ENCODE measurements at regions not wholly inside any gene's neighbourhood (a gene's known extent, or its start where the extent isn't known, plus 50 kb on each side); places are given as distances from the start of the nearest gene placed in this dataset.

DNA sequence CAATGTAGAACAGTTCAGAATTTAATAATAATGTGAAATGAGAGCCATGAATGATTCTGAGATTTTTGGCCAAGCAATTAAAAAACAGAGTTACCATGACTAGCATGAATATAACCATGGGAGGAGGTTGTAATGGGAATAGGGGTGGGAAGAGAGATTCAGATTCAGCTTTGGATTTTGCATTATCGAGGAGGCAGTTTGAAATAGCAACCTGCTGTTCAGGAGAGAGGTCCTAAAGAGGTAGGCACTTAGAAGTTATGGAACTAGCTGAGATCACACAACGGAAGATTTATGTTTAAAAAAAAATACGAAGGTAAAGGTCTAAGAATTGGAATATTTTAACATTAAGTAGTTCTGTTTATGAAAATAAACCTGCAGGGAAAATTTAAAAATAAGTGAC, 124.4 kb upstream of the TECRL start:
- DNase-seq (no peak), ATAC-seq (ENCODE audit: insufficient read depth, low read depth) (no peak)
- Histone ChIP-seq H3K9me3 (ENCODE audit: insufficient read depth, low read length, severe bottlenecking) (no peaks in the 10 kb centered on the region), H2AFZ (ENCODE audit: low read depth, low read length) (no peak overlapping the region), H3K27me3 (ENCODE audit: insufficient read depth, low read length, poor library complexity) (no peaks in the 10 kb centered on the region), H3K4me2 (ENCODE audit: insufficient read depth, low read length) (no peak overlapping the region), H3K27ac (ENCODE audit: low read length) (no peak overlapping the region), H3K4me1 (ENCODE audit: insufficient read depth, low read length) (no peaks in the 10 kb centered on the region), H3K9ac (ENCODE audit: low read depth, low read length) (no peak overlapping the region), H3K36me3 (ENCODE audit: insufficient read depth, low read length) (no peaks in the 10 kb centered on the region), H3K4me3 (ENCODE audit: low read depth in 1 of 2, low read length in 2 of 2) (no peak overlapping the region), H4K20me1 (ENCODE audit: insufficient read depth, low read length) (no peaks in the 10 kb centered on the region), H3K79me2 (ENCODE audit: insufficient read depth, low read length) (no peaks in the 10 kb centered on the region)
- TF ChIP-seq, protein P1, sequence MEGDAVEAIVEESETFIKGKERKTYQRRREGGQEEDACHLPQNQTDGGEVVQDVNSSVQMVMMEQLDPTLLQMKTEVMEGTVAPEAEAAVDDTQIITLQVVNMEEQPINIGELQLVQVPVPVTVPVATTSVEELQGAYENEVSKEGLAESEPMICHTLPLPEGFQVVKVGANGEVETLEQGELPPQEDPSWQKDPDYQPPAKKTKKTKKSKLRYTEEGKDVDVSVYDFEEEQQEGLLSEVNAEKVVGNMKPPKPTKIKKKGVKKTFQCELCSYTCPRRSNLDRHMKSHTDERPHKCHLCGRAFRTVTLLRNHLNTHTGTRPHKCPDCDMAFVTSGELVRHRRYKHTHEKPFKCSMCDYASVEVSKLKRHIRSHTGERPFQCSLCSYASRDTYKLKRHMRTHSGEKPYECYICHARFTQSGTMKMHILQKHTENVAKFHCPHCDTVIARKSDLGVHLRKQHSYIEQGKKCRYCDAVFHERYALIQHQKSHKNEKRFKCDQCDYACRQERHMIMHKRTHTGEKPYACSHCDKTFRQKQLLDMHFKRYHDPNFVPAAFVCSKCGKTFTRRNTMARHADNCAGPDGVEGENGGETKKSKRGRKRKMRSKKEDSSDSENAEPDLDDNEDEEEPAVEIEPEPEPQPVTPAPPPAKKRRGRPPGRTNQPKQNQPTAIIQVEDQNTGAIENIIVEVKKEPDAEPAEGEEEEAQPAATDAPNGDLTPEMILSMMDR (IDR thresholded peaks at IDR 0.05; ENCODE audit: borderline replicate concordance, extremely low read depth, low read length, poor library complexity, severe bottlenecking): no peak
- no peak for TF ChIP-seq EZH2 (IDR thresholded peaks at IDR 0.05; ENCODE audit: borderline replicate concordance, low read depth, low read length, severe bottlenecking)

DNA sequence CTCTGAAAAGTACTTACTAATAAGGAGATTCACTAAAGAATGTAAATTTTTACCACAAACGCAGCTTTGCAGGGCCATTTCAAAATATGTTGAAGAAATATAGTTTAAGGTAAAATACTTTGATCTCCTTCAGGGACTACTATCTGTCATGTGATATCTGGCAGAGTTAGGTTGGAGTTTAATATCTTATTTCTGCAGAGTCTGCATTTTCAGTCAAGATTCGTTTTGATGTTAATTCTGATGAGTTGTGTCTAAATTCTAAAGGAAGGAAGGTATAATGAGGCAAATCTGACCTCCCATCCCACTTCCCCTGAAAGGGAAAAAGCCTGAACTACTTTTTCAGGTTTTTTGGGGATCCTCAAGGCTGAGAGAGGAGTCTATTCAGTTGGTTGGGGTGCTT, 123.9 kb upstream of the TECRL start:
- Histone ChIP-seq H3K4me3 (ENCODE audit: low read depth in 1 of 2, low read length in 2 of 2) (no peak overlapping the region), H3K79me2 (ENCODE audit: insufficient read depth, low read length) (no peaks in the 10 kb centered on the region), H4K20me1 (ENCODE audit: insufficient read depth, low read length) (no peaks in the 10 kb centered on the region), H3K27me3 (ENCODE audit: insufficient read depth, low read length, poor library complexity) (no peaks in the 10 kb centered on the region), H3K4me1 (ENCODE audit: insufficient read depth, low read length) (no peaks in the 10 kb centered on the region), H3K36me3 (ENCODE audit: insufficient read depth, low read length) (no peaks in the 10 kb centered on the region), H2AFZ (ENCODE audit: low read depth, low read length) (no peak overlapping the region), H3K27ac (ENCODE audit: low read length) (no peak overlapping the region), H3K4me2 (ENCODE audit: insufficient read depth, low read length) (no peak overlapping the region), H3K9me3 (ENCODE audit: insufficient read depth, low read length, severe bottlenecking) (no peaks in the 10 kb centered on the region), H3K9ac (ENCODE audit: low read depth, low read length) (no peak overlapping the region)
- DNase-seq (no peak), ATAC-seq (ENCODE audit: insufficient read depth, low read depth) (no peak)
- no peak for TF ChIP-seq EZH2 (IDR thresholded peaks at IDR 0.05; ENCODE audit: borderline replicate concordance, low read depth, low read length, severe bottlenecking)
- TF ChIP-seq, protein P1 (IDR thresholded peaks at IDR 0.05; ENCODE audit: borderline replicate concordance, extremely low read depth, low read length, poor library complexity, severe bottlenecking): no peak

DNA sequence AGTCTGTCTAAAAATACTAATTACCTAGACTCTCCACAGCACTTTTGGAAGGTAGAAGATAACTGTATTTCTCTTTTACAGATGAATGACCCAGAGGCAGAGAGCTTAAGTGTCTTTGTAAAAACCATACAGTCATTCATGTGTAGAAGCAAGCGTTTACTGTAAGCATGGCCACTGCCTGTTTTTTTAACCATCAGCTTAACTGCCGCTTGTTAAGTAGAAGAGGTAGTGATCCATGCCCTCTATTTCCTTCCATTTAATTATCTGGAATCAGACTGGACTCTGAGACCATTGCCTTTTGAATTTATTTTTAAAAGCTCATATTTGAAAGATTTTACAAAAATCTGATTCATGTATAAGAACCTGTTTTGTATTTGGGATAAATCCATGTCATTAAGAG, 111.2 kb upstream of the TECRL start:
- no peak for TF ChIP-seq EZH2 (IDR thresholded peaks at IDR 0.05; ENCODE audit: borderline replicate concordance, low read depth, low read length, severe bottlenecking)
- TF ChIP-seq, protein P1 (IDR thresholded peaks at IDR 0.05; ENCODE audit: borderline replicate concordance, extremely low read depth, low read length, poor library complexity, severe bottlenecking): no peak
- no peak for DNase-seq
- no peaks in the 10 kb centered on the region for H3K27me3 ChIP-seq (ENCODE audit: insufficient read depth, low read length, poor library complexity)
- H3K36me3 ChIP-seq (ENCODE audit: insufficient read depth, low read length): no peaks in the 10 kb centered on the region
- no peak overlapping the region for H2AFZ ChIP-seq (ENCODE audit: low read depth, low read length)
- no peaks in the 10 kb centered on the region for H4K20me1 ChIP-seq (ENCODE audit: insufficient read depth, low read length)
- no peak overlapping the region for H3K9ac ChIP-seq (ENCODE audit: low read depth, low read length)
- H3K4me1 ChIP-seq (ENCODE audit: insufficient read depth, low read length): no peaks in the 10 kb centered on the region
- no peak for ATAC-seq (ENCODE audit: insufficient read depth, low read depth)
- no peak overlapping the region for H3K27ac ChIP-seq (ENCODE audit: low read length)
- H3K4me2 ChIP-seq (ENCODE audit: insufficient read depth, low read length): no peak overlapping the region
- no peaks in the 10 kb centered on the region for H3K9me3 ChIP-seq (ENCODE audit: insufficient read depth, low read length, severe bottlenecking)
- H3K79me2 ChIP-seq (ENCODE audit: insufficient read depth, low read length): no peaks in the 10 kb centered on the region
- H3K4me3 ChIP-seq (ENCODE audit: low read depth in 1 of 2, low read length in 2 of 2): no peak overlapping the region

DNA sequence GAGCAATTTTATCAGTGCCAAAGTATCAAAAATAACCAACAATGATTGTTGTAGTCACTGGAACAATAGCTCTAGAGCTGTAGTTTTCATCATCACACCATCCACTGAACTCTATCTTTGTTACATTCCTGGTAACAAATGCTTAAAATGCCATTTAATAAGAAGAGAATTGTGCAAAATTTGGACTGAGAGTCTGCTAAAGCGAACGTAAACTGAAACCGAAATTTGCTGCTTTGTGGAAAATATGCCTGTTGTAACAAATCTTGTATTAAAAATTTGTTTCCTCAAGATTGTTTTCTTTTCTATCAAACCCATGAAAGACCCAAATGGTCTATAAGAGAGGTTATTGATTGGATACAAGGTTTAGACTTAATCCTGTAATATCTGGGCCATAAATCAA, 109.3 kb upstream of the TECRL start:
- Histone ChIP-seq H3K4me2 (ENCODE audit: insufficient read depth, low read length) (no peak overlapping the region), H2AFZ (ENCODE audit: low read depth, low read length) (no peak overlapping the region), H3K27ac (ENCODE audit: low read length) (no peak overlapping the region), H3K27me3 (ENCODE audit: insufficient read depth, low read length, poor library complexity) (no peaks in the 10 kb centered on the region), H3K9me3 (ENCODE audit: insufficient read depth, low read length, severe bottlenecking) (no peaks in the 10 kb centered on the region), H3K4me3 (ENCODE audit: low read depth in 1 of 2, low read length in 2 of 2) (no peak overlapping the region), H3K79me2 (ENCODE audit: insufficient read depth, low read length) (no peaks in the 10 kb centered on the region), H3K36me3 (ENCODE audit: insufficient read depth, low read length) (no peaks in the 10 kb centered on the region), H3K4me1 (ENCODE audit: insufficient read depth, low read length) (no peaks in the 10 kb centered on the region), H3K9ac (ENCODE audit: low read depth, low read length) (no peak overlapping the region), H4K20me1 (ENCODE audit: insufficient read depth, low read length) (no peaks in the 10 kb centered on the region)
- no peak for DNase-seq
- TF ChIP-seq EZH2 (IDR thresholded peaks at IDR 0.05; ENCODE audit: borderline replicate concordance, low read depth, low read length, severe bottlenecking): no peak
- TF ChIP-seq, protein P1 (IDR thresholded peaks at IDR 0.05; ENCODE audit: borderline replicate concordance, extremely low read depth, low read length, poor library complexity, severe bottlenecking): no peak
- ATAC-seq (ENCODE audit: insufficient read depth, low read depth): no peak
